Ishikawa (cell line): ENCODE measurements at regions not wholly inside any gene's neighbourhood (a gene's known extent, or its start where the extent isn't known, plus 50 kb on each side); places are given as distances from the start of the nearest gene placed in this dataset.

Experiments used
- CEBPB ChIP-seq: IDR thresholded peaks from 2 replicates; pipeline ENCODE4 v1.6.1; 2012
- FOXM1 ChIP-seq: IDR thresholded peaks from 2 replicates; pipeline ENCODE4 v1.6.1; 2012; ENCODE audit warnings: low read depth, borderline replicate concordance

DNA sequence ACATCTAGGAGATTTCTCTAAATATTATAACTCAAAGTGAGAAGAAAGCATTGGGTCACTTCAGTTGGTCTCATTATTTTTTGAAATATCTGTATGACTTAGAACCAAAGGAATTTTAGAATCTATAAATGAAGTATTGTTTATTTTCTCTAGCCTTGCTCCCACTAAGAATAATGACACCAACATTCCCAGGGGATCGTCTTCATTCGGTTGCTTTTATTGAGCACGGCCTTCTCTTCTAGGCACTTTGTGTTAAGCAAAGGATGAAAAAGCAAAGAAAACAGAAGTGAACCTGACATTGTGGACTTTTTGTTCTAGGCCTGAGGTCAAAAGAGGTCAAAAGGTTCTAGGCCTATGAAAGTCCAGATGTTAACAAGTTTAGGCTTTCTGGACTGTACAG, 231.9 kb downstream of the GALR1 start:
- TF ChIP-seq FOXM1 (no peak), CEBPB (no peak)
